GM12892 (cell line): ENCODE measurements at regions not wholly inside any gene's neighbourhood (a gene's known extent, or its start where the extent isn't known, plus 50 kb on each side); places are given as distances from the start of the nearest gene placed in this dataset.

Source experiments
- POLR2A ChIP-seq: IDR thresholded peaks from 2 replicates; pipeline ENCODE4 v1.6.1; 2011; ENCODE audit warnings: low read depth, low read length, control low read depth
- POLR2AphosphoS5 ChIP-seq: IDR thresholded peaks from 2 replicates; pipeline ENCODE4 v1.6.1; 2011; ENCODE audit warnings: low read depth, low read length, control low read depth

DNA sequence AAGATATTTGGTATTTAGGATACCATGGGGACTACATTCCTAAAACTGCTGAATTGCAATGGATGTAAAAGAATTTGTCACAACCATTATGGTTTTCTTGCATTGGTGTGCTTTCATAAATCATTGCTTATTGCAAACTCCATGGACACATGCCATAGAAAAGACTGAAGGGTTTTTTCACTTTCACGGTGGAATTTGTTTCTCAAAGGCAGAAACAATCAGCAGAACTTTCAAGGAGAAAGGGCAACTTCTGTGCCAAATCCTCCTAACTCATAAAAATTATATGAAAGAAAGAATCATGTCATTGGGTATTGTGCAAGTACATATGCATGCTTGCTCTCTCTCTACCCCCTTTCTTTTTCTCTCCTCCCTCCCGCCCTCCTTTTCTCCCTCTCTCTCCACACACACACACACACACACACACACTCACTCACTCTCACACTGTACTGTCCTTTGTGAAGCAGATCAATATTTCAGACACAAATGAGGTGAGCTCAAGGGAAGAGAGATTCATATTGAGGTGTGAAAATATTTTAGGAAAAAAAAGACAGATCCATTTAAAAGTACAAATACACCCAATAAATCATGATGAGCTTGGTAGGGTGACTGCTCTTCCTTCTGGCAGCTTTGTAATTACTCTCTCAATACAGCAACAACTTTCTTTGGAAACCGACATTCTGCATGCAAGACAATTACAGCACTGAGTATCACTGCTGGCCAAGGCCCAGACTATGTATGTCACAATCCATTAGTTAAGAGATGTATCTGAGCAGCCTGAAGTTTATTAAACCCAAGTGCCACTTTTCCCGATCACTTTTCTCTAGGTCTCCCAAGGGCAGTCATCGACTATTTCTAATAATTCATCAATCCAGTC lies 492.6 kb downstream of the TUSC7 start:
- TF ChIP-seq POLR2AphosphoS5 (no peak), POLR2A (no peak)
